H9 (cell line): ENCODE measurements at regions not wholly inside any gene's neighbourhood (a gene's known extent, or its start where the extent isn't known, plus 50 kb on each side); places are given as distances from the start of the nearest gene placed in this dataset.

Experiments used
- DNase-seq: peaks from one replicate; pipeline ENCODE4 v3.0.0-alpha.2; 2017
- H2AFZ ChIP-seq: one replicate; pipeline ENCODE4 v1.6.1; 2013; ENCODE audit warnings: mild to moderate bottlenecking, low read length, control low read depth, moderate library complexity
- H2AK5ac ChIP-seq: 2 replicates; pipeline ENCODE4 v1.6.1; 2013; ENCODE audit warnings: low read length, control low read depth, mixed read lengths; ENCODE audit not compliant: insufficient read length
- H2BK120ac ChIP-seq: one replicate; pipeline ENCODE4 v1.6.1; 2013; ENCODE audit warnings: low read depth, mild to moderate bottlenecking, low read length, control low read depth, inconsistent platforms; ENCODE audit not compliant: poor library complexity, severe bottlenecking
- H2BK12ac ChIP-seq: 2 replicates; pipeline ENCODE4 v1.6.1; 2013; ENCODE audit warnings: low read length, control low read depth, mixed read lengths, low read depth; ENCODE audit not compliant: insufficient read length
- H2BK15ac ChIP-seq: 2 replicates; pipeline ENCODE4 v1.6.1; 2013; ENCODE audit warnings: low read depth, low read length, control low read depth
- H2BK20ac ChIP-seq: one replicate; pipeline ENCODE4 v1.6.1; 2013; ENCODE audit warnings: low read depth, mild to moderate bottlenecking, low read length, control low read depth, inconsistent platforms; ENCODE audit not compliant: poor library complexity, severe bottlenecking
- H2BK5ac ChIP-seq: 2 replicates; pipeline ENCODE4 v1.6.1; 2013; ENCODE audit warnings: low read length, control low read depth, mixed read lengths; ENCODE audit not compliant: insufficient read length
- H3K14ac ChIP-seq: 2 replicates; pipeline ENCODE4 v1.6.1; 2013; ENCODE audit warnings: low read length, control low read depth; ENCODE audit not compliant: insufficient read depth
- H3K18ac ChIP-seq: 2 replicates; pipeline ENCODE4 v1.6.1; 2013; ENCODE audit warnings: low read depth, mild to moderate bottlenecking, mixed read lengths, low read length, control low read depth; ENCODE audit not compliant: insufficient read length
- H3K23ac ChIP-seq: 2 replicates; pipeline ENCODE4 v1.6.1; 2013; ENCODE audit warnings: low read length, control low read depth, mixed read lengths, low read depth; ENCODE audit not compliant: insufficient read length
- H3K23me2 ChIP-seq: 2 replicates; pipeline ENCODE4 v1.6.1; 2013; ENCODE audit warnings: low read depth, mild to moderate bottlenecking, mixed read lengths, low read length, control low read depth; ENCODE audit not compliant: insufficient read length, poor library complexity, severe bottlenecking
- H3K27ac ChIP-seq: 2 replicates; pipeline ENCODE4 v1.5.1; 2013; ENCODE audit warnings: low read length, control low read depth, mixed read lengths, low read depth; ENCODE audit not compliant: insufficient read length
- H3K27me3 ChIP-seq: 2 replicates; pipeline ENCODE4 v1.6.1; 2013; ENCODE audit warnings: low read length, control low read depth, inconsistent platforms; ENCODE audit not compliant: insufficient read depth
- H3K4ac ChIP-seq: 2 replicates; pipeline ENCODE4 v1.6.1; 2013; ENCODE audit warnings: low read depth, mild to moderate bottlenecking, control low read depth, inconsistent platforms, low read length, moderate library complexity
- H3K4me1 ChIP-seq: 2 replicates; pipeline ENCODE4 v1.6.1; 2013; ENCODE audit warnings: low read length, control low read depth, inconsistent platforms; ENCODE audit not compliant: insufficient read depth
- H3K4me2 ChIP-seq: 2 replicates; pipeline ENCODE4 v1.6.1; 2013; ENCODE audit warnings: low read length, control low read depth, mixed read lengths; ENCODE audit not compliant: insufficient read length, insufficient read depth
- H3K56ac ChIP-seq: 2 replicates; pipeline ENCODE4 v1.6.1; 2013; ENCODE audit warnings: low read depth, mild to moderate bottlenecking, mixed read lengths, low read length, control low read depth; ENCODE audit not compliant: insufficient read length
- H3K79me1 ChIP-seq: 2 replicates; pipeline ENCODE4 v1.6.1; 2013; ENCODE audit warnings: low read depth, mild to moderate bottlenecking, moderate library complexity, low read length, control low read depth, inconsistent platforms; ENCODE audit not compliant: insufficient read depth, poor library complexity, severe bottlenecking
- H3K79me2 ChIP-seq: 2 replicates; pipeline ENCODE4 v1.6.1; 2013; ENCODE audit warnings: low read length, control low read depth, inconsistent platforms; ENCODE audit not compliant: insufficient read depth
- H3K9ac ChIP-seq: 2 replicates; pipeline ENCODE4 v1.6.1; 2013; ENCODE audit warnings: low read length, control low read depth, mixed read lengths; ENCODE audit not compliant: insufficient read length; ENCODE audit errors: extremely low read depth
- H3K9me3 ChIP-seq: one replicate; pipeline ENCODE4 v1.6.1; 2013; ENCODE audit warnings: low read depth, low read length, inconsistent platforms; ENCODE audit not compliant: control insufficient read depth
- H3T11ph ChIP-seq: one replicate; pipeline ENCODE4 v1.6.1; 2013; ENCODE audit warnings: mild to moderate bottlenecking, low read length, control low read depth, inconsistent platforms
- H4K20me1 ChIP-seq: one replicate; pipeline ENCODE4 v1.6.1; 2013; ENCODE audit not compliant: control insufficient read depth, insufficient read length, insufficient read depth
- H4K5ac ChIP-seq: 2 replicates; pipeline ENCODE4 v1.6.1; 2013; ENCODE audit warnings: low read depth, mild to moderate bottlenecking, mixed read lengths, low read length, control low read depth; ENCODE audit not compliant: insufficient read length
- H4K8ac ChIP-seq: replicated peaks from 2 replicates; pipeline ENCODE4 v1.6.1; 2013; ENCODE audit warnings: low read length, control low read depth, mixed read lengths, low read depth; ENCODE audit not compliant: insufficient read length
- H4K91ac ChIP-seq: 2 replicates; pipeline ENCODE4 v1.6.1; 2013; ENCODE audit warnings: low read depth, mild to moderate bottlenecking, moderate library complexity, mixed read lengths, low read length, control low read depth; ENCODE audit not compliant: insufficient read length
- H3K27ac Mint-ChIP-seq, 3 experiments: 2 replicates in 2 of 3; 3 replicates in 1 of 3; pipeline ENCODE4 v1.8.0; 2020 to 2021; ENCODE audit warnings: mixed read lengths in 3 of 3, mild to moderate bottlenecking in 1 of 3, moderate library complexity in 1 of 3
- H3K27me3 Mint-ChIP-seq: 2 replicates; pipeline ENCODE4 v1.8.0; 2021; ENCODE audit warnings: low read depth, mild to moderate bottlenecking, moderate library complexity, mixed read lengths
- H3K36me3 Mint-ChIP-seq, 3 experiments: 2 replicates in 2 of 3; 3 replicates in 1 of 3; pipeline ENCODE4 v1.8.0; 2020 to 2021; ENCODE audit warnings: low read depth in 3 of 3, mixed read lengths in 3 of 3; ENCODE audit not compliant: insufficient read depth in 1 of 3
- H3K4me1 Mint-ChIP-seq, 2 experiments: 2 replicates each; pipeline ENCODE4 v1.8.0; 2020; ENCODE audit warnings: mixed read lengths in 2 of 2
- H3K4me3 Mint-ChIP-seq, 2 experiments: 2 replicates in 1 of 2; 3 replicates in 1 of 2; pipeline ENCODE4 v1.8.0; 2020 to 2021; ENCODE audit warnings: mild to moderate bottlenecking in 2 of 2, mixed read lengths in 2 of 2, moderate library complexity in 1 of 2
- H3K9me3 Mint-ChIP-seq, 2 experiments: 2 replicates in 1 of 2; 3 replicates in 1 of 2; pipeline ENCODE4 v1.8.0; 2020; ENCODE audit warnings: mild to moderate bottlenecking in 2 of 2, mixed read lengths in 2 of 2, moderate library complexity in 1 of 2
- CTCF ChIP-seq: fragments of 200-600 bp; sonication (generic); conservative IDR thresholded peaks from 3 replicates; pipeline ENCODE4 v1.8.0; 2021; ENCODE audit warnings: antibody characterized with exemption, mild to moderate bottlenecking
- WGBS: extraction: QIAGEN DNeasy Blood & Tissue Kit; methylation state at CpG from one replicate; pipeline ENCODE4 v1.1.7; 2013; ENCODE audit warnings: missing lambda C conversion rate, low lambda C conversion rate, mixed read lengths; ENCODE audit not compliant: insufficient read length; ENCODE audit errors: extremely low coverage; 5-methylcytosine and 5-hydroxymethylcytosine counted together

- Histone ChIP-seq H3K79me1 (no peaks in the 10 kb centered on the region), H2BK120ac (no peak overlapping the region), H3K9me3 (no peaks in the 10 kb centered on the region), H2BK20ac (no peak overlapping the region), H3K4me2 (no peak overlapping the region), H4K20me1 (no peaks in the 10 kb centered on the region), H4K91ac (no peak overlapping the region), H3K14ac (no peak overlapping the region), H3K27me3 (no peaks in the 10 kb centered on the region), H3K4me1 (peaks cover 8% of the 10 kb centered on the region; the same call in 1 of the 2 replicates), H4K8ac (no peak overlapping the region), H3K27ac (no peak overlapping the region), H2BK15ac (no peak overlapping the region), H3T11ph (no peak overlapping the region), H4K5ac (no peak overlapping the region), H2BK5ac (no peak overlapping the region), H3K79me2 (no peaks in the 10 kb centered on the region), H3K56ac (no peak overlapping the region), H3K23ac (no peak overlapping the region), H3K23me2 (no peaks in the 10 kb centered on the region), H3K4ac (no peak overlapping the region), H2BK12ac (no peak overlapping the region), H2AK5ac (no peak overlapping the region), H3K18ac (no peak overlapping the region), H3K9ac (no peak overlapping the region), H2AFZ (no peak overlapping the region)
- Mint-ChIP-seq H3K27ac (peak overlapping the region; percentile 16 to 40 (median 18); a peak in 2 of 7 replicates), H3K9me3 (peaks cover 2 to 4% of the 10 kb centered on the region in 2 experiments; a peak in 2 of 5 replicates), H3K27me3 (no peaks in the 10 kb centered on the region), H3K4me3 (no peak overlapping the region; a peak in 1 of 5 replicates), H3K4me1 (peaks cover 67 to 69% of the 10 kb centered on the region in 2 experiments), H3K36me3 (peaks cover 0 to 8% (median 0%) of the 10 kb centered on the region in 3 experiments; a peak in 2 of 7 replicates)
- DNase-seq, result no peak
- TF ChIP-seq CTCF, result no peak
- no CpG with 5 or more reads among the region's 3 CpGs for WGBS
Observed at GRCh38 chr6:139882977-139883728, 508.7 kb upstream of the CITED2 start.
